ENCODE measurements at regions not wholly inside any gene's neighbourhood (a gene's known extent, or its start where the extent isn't known, plus 50 kb on each side); places are given as distances from the start of the nearest gene placed in this dataset.

GRCh38 chr18:72246076-72246475 lies 298.1 kb downstream of the CBLN2 start:
- no peak for TF ChIP-seq CTCF (IDR thresholded peaks at IDR 0.05; ENCODE audit: low read length)
- TF ChIP-seq EZH2phosphoT487 (IDR thresholded peaks at IDR 0.05; ENCODE audit: low read length), result no peak
